ENCODE measurements at regions not wholly inside any gene's neighbourhood (a gene's known extent, or its start where the extent isn't known, plus 50 kb on each side); places are given as distances from the start of the nearest gene placed in this dataset.
A peak's percentile ranks its signal among the peaks of the same experiment; 100 is the strongest.

- TF ChIP-seq CTCF (IDR thresholded peaks at IDR 0.05) = no peak
- no peak for TF ChIP-seq EZH2 (IDR thresholded peaks at IDR 0.05)
- TF ChIP-seq EZH2phosphoT487 (IDR thresholded peaks at IDR 0.05) = no peak
These were observed 256.6 kb downstream of the TMEM38B start for GRCh38 chr9:105950894-105951293.

GRCh38 chr9:105954517-105954916 is 260.2 kb downstream of the TMEM38B start:
- Histone ChIP-seq H3K4me2 (no peak overlapping the region), H3K79me2 (ENCODE audit: low read depth) (no peaks in the 10 kb centered on the region), H3K36me3 (no peaks in the 10 kb centered on the region), H3K9ac (no peak overlapping the region), H3K4me1 (peaks cover 18% of the 10 kb centered on the region), H2AFZ (replicated peaks) (peak overlapping the region; percentile 21), H3K9me3 (ENCODE audit: low read depth) (no peaks in the 10 kb centered on the region), H3F3A (ENCODE audit: low read depth) (peaks cover 7% of the 10 kb centered on the region), H3K4me3 (no peak overlapping the region), H4K20me1 (ENCODE audit: low read depth) (no peaks in the 10 kb centered on the region), H3K27ac (no peak overlapping the region), H3K27me3 (no peaks in the 10 kb centered on the region)
- Mint-ChIP-seq H3K9me3 (no peaks in the 10 kb centered on the region), H3K4me3 (no peak overlapping the region), H3K36me3 (no peaks in the 10 kb centered on the region), H3K27ac (no peak overlapping the region), H3K4me1 (peaks cover 21% of the 10 kb centered on the region), H3K27me3 (ENCODE audit: insufficient read depth, low read depth) (no peaks in the 10 kb centered on the region)
- no peak for DNase-seq (ENCODE audit: low spot score)
- TF ChIP-seq EZH2 (IDR thresholded peaks at IDR 0.05) (no peak), EZH2phosphoT487 (IDR thresholded peaks at IDR 0.05) (no peak), CTCF (IDR thresholded peaks at IDR 0.05) (no peak)

More at GRCh38 chr9:105950894-105951293, 256.6 kb downstream of the TMEM38B start:
- no peaks in the 10 kb centered on the region for H3F3A ChIP-seq (ENCODE audit: low read depth)
- no peak overlapping the region for H3K4me3 ChIP-seq
- H4K20me1 ChIP-seq (ENCODE audit: low read depth) = no peaks in the 10 kb centered on the region
- no peaks in the 10 kb centered on the region for H3K79me2 ChIP-seq (ENCODE audit: low read depth)
- Mint-ChIP-seq H3K9me3 (peaks cover 29% of the 10 kb centered on the region), H3K4me1 (peaks cover 5% of the 10 kb centered on the region), H3K4me3 (no peak overlapping the region), H3K36me3 (peaks cover 6% of the 10 kb centered on the region), H3K27me3 (ENCODE audit: insufficient read depth, low read depth) (no peaks in the 10 kb centered on the region), H3K27ac (no peak overlapping the region)
- no peak for DNase-seq (ENCODE audit: low spot score)
- no peak overlapping the region for H3K9ac ChIP-seq
- H2AFZ ChIP-seq (replicated peaks) = no peak overlapping the region
- no peaks in the 10 kb centered on the region for H3K9me3 ChIP-seq (ENCODE audit: low read depth)
- H3K27ac ChIP-seq = no peak overlapping the region
- no peaks in the 10 kb centered on the region for H3K36me3 ChIP-seq
- H3K27me3 ChIP-seq = no peaks in the 10 kb centered on the region
- no peaks in the 10 kb centered on the region for H3K4me1 ChIP-seq
- H3K4me2 ChIP-seq = no peak overlapping the region

GRCh38 chr9:105957830-105958229 is 263.5 kb downstream of the TMEM38B start:
- no peaks in the 10 kb centered on the region for H3K27me3 Mint-ChIP-seq (ENCODE audit: insufficient read depth, low read depth)
- H3K36me3 Mint-ChIP-seq = no peaks in the 10 kb centered on the region
- peaks cover 23% of the 10 kb centered on the region for H3K4me1 Mint-ChIP-seq
- H3F3A ChIP-seq (ENCODE audit: low read depth) = peaks cover 7% of the 10 kb centered on the region
- H3K4me1 ChIP-seq = peaks cover 19% of the 10 kb centered on the region
- H3K4me2 ChIP-seq = no peak overlapping the region
- no peak overlapping the region for H3K4me3 ChIP-seq
- no peaks in the 10 kb centered on the region for H3K36me3 ChIP-seq
- H3K79me2 ChIP-seq (ENCODE audit: low read depth) = no peaks in the 10 kb centered on the region
- no peak overlapping the region for H3K4me3 Mint-ChIP-seq
- no peak overlapping the region for H3K27ac ChIP-seq
- H3K27ac Mint-ChIP-seq = peak overlapping the region; percentile 67
- H3K27me3 ChIP-seq = no peaks in the 10 kb centered on the region
- no peaks in the 10 kb centered on the region for H4K20me1 ChIP-seq (ENCODE audit: low read depth)
- H3K9me3 Mint-ChIP-seq = no peaks in the 10 kb centered on the region
- H2AFZ ChIP-seq (replicated peaks) = peak overlapping the region; percentile 44
- H3K9ac ChIP-seq = no peak overlapping the region
- peak; percentile 26 for DNase-seq (ENCODE audit: low spot score)
- H3K9me3 ChIP-seq (ENCODE audit: low read depth) = no peaks in the 10 kb centered on the region
- TF ChIP-seq CTCF (IDR thresholded peaks at IDR 0.05) (no peak), EZH2 (IDR thresholded peaks at IDR 0.05) (no peak), EZH2phosphoT487 (IDR thresholded peaks at IDR 0.05) (no peak)

Data from neural progenitor cell (in vitro differentiated cells).